H1 (cell line): ENCODE measurements at regions not wholly inside any gene's neighbourhood (a gene's known extent, or its start where the extent isn't known, plus 50 kb on each side); places are given as distances from the start of the nearest gene placed in this dataset.

Source experiments
- CTCF ChIA-PET: fragments of 300-600 bp; sonication (Branson Sonifier 250); formaldehyde crosslinking; loops from one replicate; lab custom pipeline; 2021; ENCODE audit not compliant: partially characterized antibody; lab: Charles Lee
- POLR2A ChIA-PET: fragments of 300-600 bp; sonication (Branson Sonifier 250); formaldehyde crosslinking; loops from one replicate; lab custom pipeline; 2021; ENCODE audit warnings: inconsistent platforms; ENCODE audit not compliant: partially characterized antibody; lab: Charles Lee
- DNase-seq, 2 experiments: peaks; one replicate each; pipeline versions ENCODE4 v3.0.0 to v3.0.0-alpha.2; 2010 to 2022; ENCODE audit warnings: low spot score in 2 of 2, low read depth in 1 of 2, mixed read lengths in 1 of 2
- FAIRE-seq: peaks from 2 replicates; lab custom pipeline; 2011; peaks lifted over from hg19 to GRCh38; lab: Jason Lieb, UNC
- H2AFZ ChIP-seq: 2 replicates; pipeline ENCODE4 v1.8.1; 2012; ENCODE audit warnings: low read length, inconsistent platforms
- H2AK5ac ChIP-seq: 2 replicates; pipeline ENCODE4 v1.6.1; 2013; ENCODE audit warnings: low read depth, low read length
- H2BK120ac ChIP-seq: replicated peaks from 2 replicates; pipeline ENCODE3; 2013; ENCODE audit warnings: low read depth, low read length, inconsistent platforms
- H2BK12ac ChIP-seq: 2 replicates; pipeline ENCODE4 v1.6.1; 2013; ENCODE audit warnings: low read depth, low read length
- H2BK15ac ChIP-seq: 2 replicates; pipeline ENCODE4 v1.6.1; 2013; ENCODE audit warnings: low read length
- H2BK20ac ChIP-seq: 2 replicates; pipeline ENCODE4 v1.6.1; 2013; ENCODE audit warnings: low read length
- H2BK5ac ChIP-seq: 2 replicates; pipeline ENCODE4 v1.6.1; 2013; ENCODE audit warnings: low read depth, low read length
- H3K14ac ChIP-seq: 2 replicates; pipeline ENCODE4 v1.6.1; 2013; ENCODE audit warnings: inconsistent platforms; ENCODE audit not compliant: insufficient read length
- H3K18ac ChIP-seq: 2 replicates; pipeline ENCODE4 v1.6.1; 2013; ENCODE audit warnings: low read length; ENCODE audit errors: extremely low read depth
- H3K23ac ChIP-seq: 2 replicates; pipeline ENCODE4 v1.6.1; 2013; ENCODE audit warnings: inconsistent platforms; ENCODE audit not compliant: insufficient read length
- H3K23me2 ChIP-seq: 2 replicates; pipeline ENCODE4 v1.6.1; 2013; ENCODE audit warnings: low read depth, low read length
- H3K27ac ChIP-seq: 2 replicates; pipeline ENCODE4 v1.6.1; 2011; ENCODE audit warnings: low read depth, low read length, inconsistent platforms
- H3K27me3 ChIP-seq, 4 experiments: replicated peaks in 1 of 4; 1 replicate in 1 of 4; 2 replicates in 3 of 4; pipeline versions ENCODE4 v1.6.1 to v1.8.1; 2011 to 2013; ENCODE audit warnings: low read length in 3 of 4, mild to moderate bottlenecking in 3 of 4, inconsistent platforms in 2 of 4, mixed read lengths in 2 of 4, moderate library complexity in 1 of 4; ENCODE audit not compliant: control insufficient read depth in 3 of 4, insufficient read depth in 3 of 4; ENCODE audit errors: extremely low read depth in 1 of 4
- H3K36me3 ChIP-seq, 4 experiments: 2 replicates each; pipeline versions ENCODE4 v1.6.1 to v1.8.1; 2011 to 2013; ENCODE audit warnings: mild to moderate bottlenecking in 4 of 4, low read length in 3 of 4, moderate library complexity in 2 of 4, control low read depth in 1 of 4, inconsistent platforms in 1 of 4; ENCODE audit not compliant: insufficient read depth in 4 of 4, control insufficient read depth in 2 of 4
- H3K4ac ChIP-seq: replicated peaks from 2 replicates; pipeline ENCODE3; 2013; ENCODE audit warnings: low read length, low read depth, mixed read lengths, inconsistent platforms; ENCODE audit not compliant: insufficient read length
- H3K4me1 ChIP-seq, 4 experiments: replicated peaks in 1 of 4; 1 replicate in 1 of 4; 2 replicates in 3 of 4; pipeline versions ENCODE4 v1.6.1 to v1.8.1; 2011 to 2013; ENCODE audit warnings: low read length in 3 of 4, inconsistent platforms in 2 of 4, mixed read lengths in 1 of 4; ENCODE audit not compliant: insufficient read depth in 4 of 4, control insufficient read depth in 3 of 4
- H3K4me2 ChIP-seq, 2 experiments: 2 replicates each; pipeline versions ENCODE4 v1.6.1 to v1.8.1; 2011 to 2013; ENCODE audit warnings: low read depth in 2 of 2, low read length in 2 of 2, control low read depth in 1 of 2, inconsistent platforms in 1 of 2, mild to moderate bottlenecking in 1 of 2; ENCODE audit not compliant: insufficient read depth in 1 of 2
- H3K4me3 ChIP-seq, 4 experiments: fragments of 200-600, 300-600 bp in 1 of 4; sonication (generic), shearing (Covaris generic), sonication (Bioruptor Twin) in 1 of 4; 2 replicates each; pipeline versions ENCODE4 v1.5.1 to v1.8.1; 2011 to 2016; ENCODE audit warnings: low read length in 4 of 4, low read depth in 3 of 4, control low read depth in 2 of 4, inconsistent platforms in 2 of 4, mild to moderate bottlenecking in 2 of 4, mixed read lengths in 1 of 4, moderate library complexity in 1 of 4; ENCODE audit not compliant: insufficient read depth in 2 of 4; ENCODE audit errors: extremely low read depth in 1 of 4
- H3K56ac ChIP-seq: replicated peaks from 2 replicates; pipeline ENCODE3; 2013; ENCODE audit warnings: low read depth, mild to moderate bottlenecking, mixed read lengths, low read length, inconsistent platforms; ENCODE audit not compliant: insufficient read length
- H3K79me1 ChIP-seq: 2 replicates; pipeline ENCODE4 v1.6.1; 2013; ENCODE audit warnings: low read depth, low read length, control low read depth
- H3K79me2 ChIP-seq, 2 experiments: 2 replicates each; pipeline versions ENCODE4 v1.6.1 to v1.8.1; 2012 to 2013; ENCODE audit warnings: low read length in 2 of 2, mild to moderate bottlenecking in 2 of 2, inconsistent platforms in 1 of 2; ENCODE audit not compliant: insufficient read depth in 2 of 2, control insufficient read depth in 1 of 2
- H3K9ac ChIP-seq, 4 experiments: replicated peaks in 1 of 4; 1 replicate in 1 of 4; 2 replicates in 3 of 4; pipeline versions ENCODE4 v1.6.1 to v1.8.1; 2011 to 2013; ENCODE audit warnings: low read depth in 3 of 4, low read length in 3 of 4, control low read depth in 2 of 4, mild to moderate bottlenecking in 2 of 4, moderate library complexity in 2 of 4, inconsistent platforms in 1 of 4; ENCODE audit errors: extremely low read depth in 1 of 4
- H3K9me3 ChIP-seq, 2 experiments: 2 replicates each; pipeline versions ENCODE4 v1.6.1 to v1.8.1; 2012 to 2013; ENCODE audit warnings: mild to moderate bottlenecking in 2 of 2, moderate library complexity in 2 of 2, control low read depth in 1 of 2, inconsistent platforms in 1 of 2, low read depth in 1 of 2, low read length in 1 of 2, mixed read lengths in 1 of 2; ENCODE audit not compliant: insufficient read depth in 2 of 2
- H4K20me1 ChIP-seq, 2 experiments: replicated peaks in 1 of 2; 2 replicates each; pipeline versions ENCODE3 to v1.8.1; 2011 to 2013; ENCODE audit warnings: inconsistent platforms in 2 of 2, low read length in 2 of 2, mild to moderate bottlenecking in 1 of 2; ENCODE audit not compliant: insufficient read depth in 2 of 2, control insufficient read depth in 1 of 2
- H4K5ac ChIP-seq: 2 replicates; pipeline ENCODE4 v1.6.1; 2013; ENCODE audit warnings: low read length, low read depth, mixed read lengths, inconsistent platforms; ENCODE audit not compliant: insufficient read length
- H4K8ac ChIP-seq: 2 replicates; pipeline ENCODE4 v1.8.0; 2013; ENCODE audit warnings: mild to moderate bottlenecking, moderate library complexity, low read length, inconsistent platforms; ENCODE audit not compliant: insufficient read depth; ENCODE audit errors: extremely low read depth
- H4K91ac ChIP-seq: replicated peaks from 2 replicates; pipeline ENCODE3; 2013; ENCODE audit warnings: low read length, mixed read lengths, inconsistent platforms; ENCODE audit not compliant: insufficient read length
- BRCA1 ChIP-seq: IDR thresholded peaks from 2 replicates; pipeline ENCODE4 v1.6.1; 2012; ENCODE audit warnings: low read depth, low read length, improper control_type of control experiment
- E2F6 ChIP-seq: IDR thresholded peaks from 2 replicates; pipeline ENCODE4 v1.6.1; 2012; ENCODE audit warnings: inconsistent platforms
- KDM1A ChIP-seq: fragments of 200-600, 300-600 bp; sonication (generic); IDR thresholded peaks from 2 replicates; pipeline ENCODE4 v1.7.1; 2016; ENCODE audit warnings: mild to moderate bottlenecking, low read length, borderline replicate concordance
- KDM4A ChIP-seq: IDR thresholded peaks from one replicate; pipeline ENCODE4 v1.7.1; 2012; ENCODE audit warnings: low read depth, mild to moderate bottlenecking, moderate library complexity, low read length, inconsistent platforms; ENCODE audit not compliant: severe bottlenecking
- KDM5A ChIP-seq: fragments of 200-600 bp; IDR thresholded peaks from 2 replicates; pipeline ENCODE4 v1.7.1; 2012; ENCODE audit warnings: mild to moderate bottlenecking, low read length, inconsistent platforms, mixed read lengths
- NANOG ChIP-seq: IDR thresholded peaks from 2 replicates; pipeline ENCODE4 v1.6.1; 2011; ENCODE audit warnings: low read length, low read depth, mild to moderate bottlenecking, inconsistent platforms; ENCODE audit not compliant: insufficient read depth, poor library complexity, severe bottlenecking
- SP2 ChIP-seq: IDR thresholded peaks from 2 replicates; pipeline ENCODE4 v1.6.1; 2012; ENCODE audit warnings: mild to moderate bottlenecking, low read length, inconsistent platforms
- WGBS, 2 experiments: shearing (Covaris generic) in 1 of 2; methylation state at CpG; one replicate each; pipeline versions ENCODE4 v1.1.6 to v1.1.7; 2013 to 2015; ENCODE audit warnings: low lambda C conversion rate in 2 of 2, mixed read lengths in 2 of 2, inconsistent platforms in 1 of 2, low coverage in 1 of 2, missing lambda C conversion rate in 1 of 2; ENCODE audit not compliant: insufficient replicate concordance in 2 of 2, insufficient coverage in 1 of 2, insufficient read length in 1 of 2; ENCODE audit errors: extremely low coverage in 1 of 2, missing lambda C conversion rate in 1 of 2; 5-methylcytosine and 5-hydroxymethylcytosine counted together
- TF ChIP-seq, protein P1 (sequence below): IDR thresholded peaks from 2 replicates; pipeline ENCODE4 v1.6.1; 2011; ENCODE audit warnings: low read depth, mild to moderate bottlenecking, low read length; ENCODE audit not compliant: insufficient read depth

DNA sequence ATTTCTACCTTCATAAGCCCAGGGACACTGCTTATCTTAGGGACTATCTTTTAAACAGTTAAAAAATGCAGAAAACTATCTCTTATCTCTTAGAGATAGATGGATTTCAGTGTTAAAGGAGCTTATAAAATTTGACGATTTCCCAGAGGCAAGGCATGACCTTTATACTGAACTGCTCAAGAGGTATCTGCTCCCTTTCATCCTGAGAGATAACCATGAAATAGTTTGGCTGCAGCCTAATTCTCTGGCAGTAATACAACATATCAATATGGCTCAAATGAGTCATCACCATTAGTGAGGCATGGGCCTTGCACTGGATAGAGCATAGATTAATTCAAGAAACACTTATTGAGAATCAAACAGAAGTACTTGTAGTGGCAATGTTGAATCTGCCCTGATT is 348.2 kb upstream of the GRIA3 start:
- H2BK120ac ChIP-seq, result no peak overlapping the region
- no peak overlapping the region for H2AK5ac ChIP-seq
- H3K4me3 ChIP-seq, result no peak overlapping the region
- no peaks in the 10 kb centered on the region for H3K27me3 ChIP-seq
- no peak overlapping the region for H3K27ac ChIP-seq
- H4K8ac ChIP-seq, result no peak overlapping the region
- no peaks in the 10 kb centered on the region for H4K20me1 ChIP-seq
- no peak overlapping the region for H3K14ac ChIP-seq
- H3K9me3 ChIP-seq, result no peaks in the 10 kb centered on the region
- ChIA-PET POLR2A (no interaction called here), CTCF (no interaction called here)
- H3K79me1 ChIP-seq, result no peaks in the 10 kb centered on the region
- H3K18ac ChIP-seq, result no peak overlapping the region
- no peak overlapping the region for H2AFZ ChIP-seq
- H3K4me2 ChIP-seq, result no peak overlapping the region
- no peak for FAIRE-seq
- no peaks in the 10 kb centered on the region for H3K79me2 ChIP-seq
- DNase-seq, result no peak
- no peak overlapping the region for H4K5ac ChIP-seq
- H2BK20ac ChIP-seq, result no peak overlapping the region
- H4K91ac ChIP-seq, result no peak overlapping the region
- H2BK15ac ChIP-seq, result no peak overlapping the region
- WGBS, 2 experiments, result 83% methylated on average over 1 of the region's 1 CpG; no CpG with 5 or more reads in 1 of the 2 experiments
- H2BK5ac ChIP-seq, result no peak overlapping the region
- H3K36me3 ChIP-seq, result no peaks in the 10 kb centered on the region
- no peak overlapping the region for H3K56ac ChIP-seq
- H3K9ac ChIP-seq, result no peak overlapping the region
- no peak overlapping the region for H2BK12ac ChIP-seq
- H3K23ac ChIP-seq, result no peak overlapping the region
- no peaks in the 10 kb centered on the region for H3K4me1 ChIP-seq
- H3K4ac ChIP-seq, result no peak overlapping the region
- no peaks in the 10 kb centered on the region for H3K23me2 ChIP-seq
- TF ChIP-seq KDM5A, result no peak
- TF ChIP-seq, protein P1, sequence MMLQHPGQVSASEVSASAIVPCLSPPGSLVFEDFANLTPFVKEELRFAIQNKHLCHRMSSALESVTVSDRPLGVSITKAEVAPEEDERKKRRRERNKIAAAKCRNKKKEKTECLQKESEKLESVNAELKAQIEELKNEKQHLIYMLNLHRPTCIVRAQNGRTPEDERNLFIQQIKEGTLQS, result no peak
- no peak for TF ChIP-seq NANOG
- TF ChIP-seq KDM1A, result no peak
- TF ChIP-seq SP2, result no peak
- TF ChIP-seq BRCA1, result no peak
- TF ChIP-seq KDM4A, result no peak
- no peak for TF ChIP-seq E2F6
